ENCODE measurements at regions not wholly inside any gene's neighbourhood (a gene's known extent, or its start where the extent isn't known, plus 50 kb on each side); places are given as distances from the start of the nearest gene placed in this dataset.

GRCh38 chr9:119443179-119443578 lies 73.9 kb upstream of the BRINP1 start:
- DNase-seq: no peak

GRCh38 chr9:119441832-119442231 lies 72.6 kb upstream of the BRINP1 start:
- DNase-seq: no peak

GRCh38 chr9:119441338-119441737 lies 72.1 kb upstream of the BRINP1 start:
- DNase-seq: no peak

GRCh38 chr9:119436261-119436660 lies 67.0 kb upstream of the BRINP1 start:
- no peak for DNase-seq

- DNase-seq: no peak
These were observed 65.8 kb upstream of the BRINP1 start for GRCh38 chr9:119435076-119435475.

DNA sequence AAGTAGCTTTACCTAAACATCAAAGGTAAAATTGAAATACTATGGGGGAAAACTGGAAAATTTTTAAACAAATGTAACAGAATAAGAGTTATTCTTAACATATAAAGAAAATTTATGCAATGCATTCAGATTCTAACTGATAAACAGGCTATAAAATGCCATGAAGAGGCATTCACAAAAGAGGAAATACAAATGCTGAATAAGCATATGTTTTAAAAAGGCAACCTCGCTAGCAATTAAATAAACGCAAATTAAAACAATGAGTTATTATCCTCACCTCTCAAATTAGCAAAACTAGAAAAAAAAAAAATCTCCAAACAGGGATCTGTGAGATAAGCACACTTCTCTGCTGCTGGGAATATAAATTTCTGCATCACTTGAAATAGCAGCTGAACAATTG lies 63.2 kb upstream of the BRINP1 start:
- no peak for DNase-seq

DNA sequence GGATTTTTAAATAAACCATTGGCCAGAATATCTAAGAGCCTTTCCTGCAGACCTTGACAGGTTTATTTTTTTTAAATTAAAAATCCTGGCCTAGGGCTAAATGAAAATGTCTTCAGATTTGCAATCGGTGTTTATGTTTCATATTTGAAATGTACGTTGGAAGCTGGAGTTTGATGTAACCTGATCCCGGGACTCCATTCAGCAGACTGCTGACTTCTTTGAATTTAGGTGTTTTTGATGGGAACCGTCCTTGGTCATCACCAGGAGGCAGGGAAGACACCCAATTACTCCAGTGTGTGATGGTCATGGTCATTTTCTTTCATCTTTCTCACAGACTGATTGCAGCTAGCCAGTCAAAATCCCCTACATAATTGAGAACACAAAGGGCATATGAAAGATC lies 60.1 kb upstream of the BRINP1 start:
- no peak for DNase-seq

GRCh38 chr9:119420231-119420630 lies 51.0 kb upstream of the BRINP1 start:
- DNase-seq: no peak
